CD4-positive, alpha-beta T cell (primary cell): ENCODE measurements at regions not wholly inside any gene's neighbourhood (a gene's known extent, or its start where the extent isn't known, plus 50 kb on each side); places are given as distances from the start of the nearest gene placed in this dataset.

ENCODE experiments used
- ATAC-seq: fragments of 200-7000 bp; cut with Tn5 transposase; one replicate; pipeline ENCODE4 v1.10.0; 2022; ENCODE audit warnings: mild to moderate bottlenecking; ENCODE audit not compliant: poor library complexity
- CTCF ChIA-PET: fragments of 350-600 bp; sonication (Branson Sonifier 250); formaldehyde crosslinking; loops from one replicate; lab custom pipeline; 2021; ENCODE audit warnings: antibody characterized with exemption, inconsistent platforms; lab: Charles Lee
- POLR2A ChIA-PET: fragments of 350-600 bp; sonication (Branson Sonifier 250); formaldehyde crosslinking; loops from one replicate; lab custom pipeline; 2021; ENCODE audit warnings: antibody characterized with exemption, inconsistent platforms; lab: Charles Lee
- DNase-seq, 14 experiments: peaks; one replicate each; pipeline ENCODE4 v3.0.0-alpha.2; 2013 to 2020; ENCODE audit warnings: mixed read lengths in 2 of 14
- H3K27ac ChIP-seq, 2 donors: one replicate each; pipeline versions ENCODE4 v1.5.1 to v1.7.0; 2013; ENCODE audit warnings: low read length in 2 of 2, low read depth in 1 of 2, mild to moderate bottlenecking in 1 of 2
- H3K27me3 ChIP-seq, 2 experiments: 1 replicate in 1 of 2; 2 replicates in 1 of 2; pipeline versions ENCODE4 v1.6.1 to v1.7.0; 2013; ENCODE audit warnings: low read length in 2 of 2, control low read depth in 1 of 2, mild to moderate bottlenecking in 1 of 2, moderate library complexity in 1 of 2; ENCODE audit not compliant: insufficient read depth in 2 of 2, control insufficient read depth in 1 of 2
- H3K36me3 ChIP-seq: one replicate; pipeline ENCODE4 v1.6.1; 2013; ENCODE audit warnings: low read length, control low read depth; ENCODE audit not compliant: insufficient read depth
- H3K4me1 ChIP-seq: one replicate; pipeline ENCODE4 v1.6.1; 2013; ENCODE audit warnings: low read length, control low read depth; ENCODE audit not compliant: insufficient read depth
- H3K4me3 ChIP-seq: one replicate; pipeline ENCODE4 v1.5.1; 2013; ENCODE audit warnings: mild to moderate bottlenecking, low read length, moderate library complexity
- H3K9me3 ChIP-seq, 2 experiments: 1 replicate in 1 of 2; 2 replicates in 1 of 2; pipeline versions ENCODE4 v1.6.1 to v1.7.0; 2013; ENCODE audit warnings: low read length in 2 of 2, mild to moderate bottlenecking in 2 of 2, control low read depth in 1 of 2, moderate library complexity in 1 of 2; ENCODE audit not compliant: control insufficient read depth in 1 of 2, insufficient read depth in 1 of 2
- H3K27ac Mint-ChIP-seq: one replicate; pipeline ENCODE4 v1.8.0; 2020; ENCODE audit warnings: mixed read lengths
- H3K27me3 Mint-ChIP-seq: one replicate; pipeline ENCODE4 v1.8.0; 2021; ENCODE audit warnings: mixed read lengths
- H3K36me3 Mint-ChIP-seq: one replicate; pipeline ENCODE4 v1.8.0; 2021; ENCODE audit warnings: low read depth, mixed read lengths
- H3K4me1 Mint-ChIP-seq: one replicate; pipeline ENCODE4 v1.8.0; 2021; ENCODE audit warnings: low read depth, mixed read lengths
- H3K4me3 Mint-ChIP-seq: one replicate; pipeline ENCODE4 v1.8.0; 2020; ENCODE audit warnings: mild to moderate bottlenecking, mixed read lengths
- H3K9me3 Mint-ChIP-seq: one replicate; pipeline ENCODE4 v1.8.0; 2020; ENCODE audit warnings: mixed read lengths
- CTCF ChIP-seq: fragments of 200-600 bp; IDR thresholded peaks from one replicate; pipeline ENCODE4 v1.8.0; 2022; ENCODE audit warnings: antibody characterized with exemption, mild to moderate bottlenecking
- intact Hi-C, 2 experiments: fragments of 100-400 bp; cut with DNase I in 1 of 2; cut with micrococcal nuclease in 1 of 2; formaldehyde crosslinking; loops; one replicate each; pipeline versions ENCODE4 v1.15.1 to v1.9.0; 2023 to 2025; cut with DNase I, micrococcal nuclease

- H3K27ac ChIP-seq = no peak overlapping the region
- H3K4me1 ChIP-seq = no peaks in the 10 kb centered on the region
- Mint-ChIP-seq H3K9me3 (no peaks in the 10 kb centered on the region), H3K27ac (no peak overlapping the region), H3K4me1 (no peaks in the 10 kb centered on the region), H3K36me3 (no peaks in the 10 kb centered on the region), H3K27me3 (peaks cover 50% of the 10 kb centered on the region), H3K4me3 (no peak overlapping the region)
- ChIA-PET CTCF (no interaction called here), POLR2A (no interaction called here)
- DNase-seq (no peak), ATAC-seq (no peak)
- H3K36me3 ChIP-seq = no peaks in the 10 kb centered on the region
- no peak for TF ChIP-seq CTCF
- H3K9me3 ChIP-seq = peaks cover 0 to 10% of the 10 kb centered on the region in 2 experiments
- no peak overlapping the region for H3K4me3 ChIP-seq
- intact Hi-C loops = no loop called here
- peaks cover 0 to 21% of the 10 kb centered on the region in 2 experiments for H3K27me3 ChIP-seq
Observed at GRCh38 chr16:85178006-85178591, 65.8 kb upstream of the CIBAR2 start.

DNA sequence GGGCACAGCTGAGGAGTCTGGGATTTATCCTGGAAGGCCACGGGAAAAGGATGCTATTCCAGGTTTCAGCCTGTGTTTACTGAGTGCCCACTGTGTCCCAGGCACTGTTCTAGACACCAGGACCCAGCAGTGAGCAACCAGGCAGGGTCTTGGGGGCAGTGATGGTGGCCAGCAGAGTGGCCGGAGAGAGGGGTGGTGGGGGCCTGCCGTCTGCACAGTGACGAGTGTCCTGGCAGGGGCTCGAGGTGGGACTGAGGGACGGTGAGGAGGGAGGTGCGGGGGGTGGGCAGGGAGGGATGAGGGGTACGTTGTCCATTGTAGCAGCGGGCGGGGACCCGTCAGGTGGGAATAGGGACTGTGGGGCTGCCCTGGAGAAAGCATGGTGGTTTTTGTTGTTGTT, 66.3 kb upstream of the CIBAR2 start:
- Mint-ChIP-seq H3K4me3 (no peak overlapping the region), H3K4me1 (no peaks in the 10 kb centered on the region), H3K27me3 (peaks cover 45% of the 10 kb centered on the region), H3K36me3 (no peaks in the 10 kb centered on the region), H3K9me3 (no peaks in the 10 kb centered on the region), H3K27ac (no peak overlapping the region)
- intact Hi-C loops = no loop called here
- ChIA-PET CTCF (no interaction called here), POLR2A (no interaction called here)
- DNase-seq (no peak), ATAC-seq (no peak)
- H3K9me3 ChIP-seq = peaks cover 0 to 15% of the 10 kb centered on the region in 2 experiments
- H3K27me3 ChIP-seq = peaks cover 0 to 21% of the 10 kb centered on the region in 2 experiments
- no peaks in the 10 kb centered on the region for H3K4me1 ChIP-seq
- no peak for TF ChIP-seq CTCF
- H3K4me3 ChIP-seq = no peak overlapping the region
- no peak overlapping the region for H3K27ac ChIP-seq
- H3K36me3 ChIP-seq = no peaks in the 10 kb centered on the region

DNA sequence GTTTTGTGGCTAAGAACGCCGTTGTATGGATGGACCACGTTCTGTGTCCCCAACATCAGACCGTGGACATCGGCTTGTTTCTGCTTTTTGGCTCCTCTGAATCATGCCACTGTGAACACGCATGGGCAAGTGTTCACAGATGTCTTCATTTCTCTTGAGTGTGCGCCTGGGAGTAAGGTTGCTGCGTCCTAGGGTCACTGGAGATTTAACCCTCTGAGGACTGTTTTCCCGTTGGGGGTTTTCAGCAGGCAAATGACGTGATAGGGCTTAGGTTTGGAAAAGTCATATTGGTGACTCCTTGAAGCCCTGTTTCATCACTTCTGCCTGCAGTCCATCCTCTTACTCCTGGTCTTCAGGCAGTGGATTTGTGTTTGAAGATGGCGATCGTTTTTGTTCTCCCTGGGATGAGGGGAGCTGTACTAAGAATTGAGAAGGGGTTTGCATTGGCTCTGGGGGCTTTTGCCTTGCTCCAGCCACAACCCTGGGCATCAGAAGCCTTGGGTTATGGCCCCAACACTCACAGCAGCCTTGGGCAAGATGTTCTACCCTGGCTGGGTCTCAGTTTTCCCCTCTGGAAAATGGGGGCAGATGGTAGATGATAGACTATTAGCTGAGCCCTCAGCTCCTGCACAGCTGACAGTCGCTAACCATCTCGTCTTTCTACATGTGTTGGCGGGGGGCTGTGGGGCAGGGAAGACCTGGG, 67.2 kb upstream of the CIBAR2 start:
- no peaks in the 10 kb centered on the region for H3K9me3 Mint-ChIP-seq
- Histone ChIP-seq H3K27ac (no peak overlapping the region), H3K4me1 (no peaks in the 10 kb centered on the region), H3K36me3 (no peaks in the 10 kb centered on the region), H3K27me3 (peaks cover 0 to 13% of the 10 kb centered on the region in 2 experiments), H3K9me3 (peaks cover 8 to 17% of the 10 kb centered on the region in 2 experiments), H3K4me3 (no peak overlapping the region)
- POLR2A ChIA-PET = no interaction called here
- no peak overlapping the region for H3K4me3 Mint-ChIP-seq
- H3K27ac Mint-ChIP-seq = no peak overlapping the region
- CTCF ChIA-PET = no interaction called here
- no peaks in the 10 kb centered on the region for H3K36me3 Mint-ChIP-seq
- ATAC-seq (no peak), DNase-seq (no peak)
- peaks cover 39% of the 10 kb centered on the region for H3K27me3 Mint-ChIP-seq
- intact Hi-C loops = no loop called here
- no peaks in the 10 kb centered on the region for H3K4me1 Mint-ChIP-seq
- no peak for TF ChIP-seq CTCF
